ENCODE measurements at regions not wholly inside any gene's neighbourhood (a gene's known extent, or its start where the extent isn't known, plus 50 kb on each side); places are given as distances from the start of the nearest gene placed in this dataset.

DNA sequence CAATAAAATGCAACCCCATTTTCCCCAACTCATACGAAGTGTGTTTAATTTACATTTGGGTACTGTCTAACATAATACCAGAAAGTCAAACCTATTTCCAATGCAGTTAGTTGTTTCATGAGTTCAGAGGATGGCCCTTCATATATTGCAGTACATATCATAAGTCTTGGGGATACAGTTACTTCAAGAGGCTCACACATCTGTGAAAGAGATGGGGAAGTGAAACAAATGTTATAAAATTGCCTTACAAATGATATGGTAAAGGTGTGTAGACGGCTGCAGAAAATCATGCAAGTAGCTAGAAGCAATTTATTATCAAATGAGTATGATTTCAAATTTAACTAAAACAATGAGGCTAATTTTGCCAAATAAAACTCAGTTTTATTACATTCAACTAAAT is 219.0 kb upstream of the CDH12 start:
- TF ChIP-seq, protein P1, sequence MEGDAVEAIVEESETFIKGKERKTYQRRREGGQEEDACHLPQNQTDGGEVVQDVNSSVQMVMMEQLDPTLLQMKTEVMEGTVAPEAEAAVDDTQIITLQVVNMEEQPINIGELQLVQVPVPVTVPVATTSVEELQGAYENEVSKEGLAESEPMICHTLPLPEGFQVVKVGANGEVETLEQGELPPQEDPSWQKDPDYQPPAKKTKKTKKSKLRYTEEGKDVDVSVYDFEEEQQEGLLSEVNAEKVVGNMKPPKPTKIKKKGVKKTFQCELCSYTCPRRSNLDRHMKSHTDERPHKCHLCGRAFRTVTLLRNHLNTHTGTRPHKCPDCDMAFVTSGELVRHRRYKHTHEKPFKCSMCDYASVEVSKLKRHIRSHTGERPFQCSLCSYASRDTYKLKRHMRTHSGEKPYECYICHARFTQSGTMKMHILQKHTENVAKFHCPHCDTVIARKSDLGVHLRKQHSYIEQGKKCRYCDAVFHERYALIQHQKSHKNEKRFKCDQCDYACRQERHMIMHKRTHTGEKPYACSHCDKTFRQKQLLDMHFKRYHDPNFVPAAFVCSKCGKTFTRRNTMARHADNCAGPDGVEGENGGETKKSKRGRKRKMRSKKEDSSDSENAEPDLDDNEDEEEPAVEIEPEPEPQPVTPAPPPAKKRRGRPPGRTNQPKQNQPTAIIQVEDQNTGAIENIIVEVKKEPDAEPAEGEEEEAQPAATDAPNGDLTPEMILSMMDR (IDR thresholded peaks at IDR 0.05; ENCODE audit: borderline replicate concordance, extremely low read depth, low read length, poor library complexity, severe bottlenecking), result no peak
- TF ChIP-seq EZH2 (IDR thresholded peaks at IDR 0.05; ENCODE audit: borderline replicate concordance, low read depth, low read length, severe bottlenecking), result no peak

All from DND-41 (cell line).